ENCODE measurements at regions not wholly inside any gene's neighbourhood (a gene's known extent, or its start where the extent isn't known, plus 50 kb on each side); places are given as distances from the start of the nearest gene placed in this dataset.
"Not testable (repeated sequence)": the region's sequence is repeated elsewhere in the genome, so short reads cannot be mapped to it uniquely, and the experiment has no call there.

- not testable (repeated sequence) for DNase-seq
Observed at GRCh38 chr6:26720663-26721218, 61.2 kb upstream of the ZNF322 start.

DNA sequence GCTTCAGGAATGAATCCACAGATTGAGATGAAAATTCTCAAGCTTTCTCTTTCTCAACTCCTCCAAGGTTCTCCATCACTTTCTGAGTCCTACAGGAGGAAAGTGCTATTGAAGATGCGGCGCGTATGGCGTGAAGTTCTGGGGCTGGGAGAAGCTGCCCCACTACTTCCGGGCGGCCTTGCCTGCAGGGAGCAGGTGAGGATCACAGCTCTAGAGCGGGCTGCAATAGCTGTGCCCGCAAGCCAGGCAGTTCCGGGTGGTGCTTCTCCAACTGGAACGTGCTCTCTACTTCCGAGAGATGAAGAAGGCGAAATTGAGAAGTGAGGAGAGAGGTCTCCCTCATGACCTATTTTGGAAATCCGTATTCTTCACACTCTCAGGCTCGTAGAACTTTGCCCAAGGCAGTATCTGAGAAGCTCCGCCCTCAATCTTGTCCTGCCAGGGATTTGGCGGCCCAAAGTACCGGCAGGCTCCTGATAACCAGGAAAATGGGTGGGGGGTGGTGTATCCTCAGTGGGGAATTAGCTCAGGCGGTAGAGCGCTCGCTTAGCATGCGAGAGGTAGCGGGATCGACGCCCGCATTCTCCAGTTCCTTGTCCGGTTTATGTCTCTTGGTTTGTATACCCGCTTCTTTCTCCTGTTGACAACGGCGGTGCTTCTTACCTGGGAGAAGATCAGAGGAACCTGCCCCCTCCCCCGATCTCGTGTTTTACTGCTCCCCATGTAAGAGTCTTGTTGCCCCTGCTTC is 70.6 kb upstream of the ZNF322 start:
- not testable (repeated sequence) for DNase-seq

DNA sequence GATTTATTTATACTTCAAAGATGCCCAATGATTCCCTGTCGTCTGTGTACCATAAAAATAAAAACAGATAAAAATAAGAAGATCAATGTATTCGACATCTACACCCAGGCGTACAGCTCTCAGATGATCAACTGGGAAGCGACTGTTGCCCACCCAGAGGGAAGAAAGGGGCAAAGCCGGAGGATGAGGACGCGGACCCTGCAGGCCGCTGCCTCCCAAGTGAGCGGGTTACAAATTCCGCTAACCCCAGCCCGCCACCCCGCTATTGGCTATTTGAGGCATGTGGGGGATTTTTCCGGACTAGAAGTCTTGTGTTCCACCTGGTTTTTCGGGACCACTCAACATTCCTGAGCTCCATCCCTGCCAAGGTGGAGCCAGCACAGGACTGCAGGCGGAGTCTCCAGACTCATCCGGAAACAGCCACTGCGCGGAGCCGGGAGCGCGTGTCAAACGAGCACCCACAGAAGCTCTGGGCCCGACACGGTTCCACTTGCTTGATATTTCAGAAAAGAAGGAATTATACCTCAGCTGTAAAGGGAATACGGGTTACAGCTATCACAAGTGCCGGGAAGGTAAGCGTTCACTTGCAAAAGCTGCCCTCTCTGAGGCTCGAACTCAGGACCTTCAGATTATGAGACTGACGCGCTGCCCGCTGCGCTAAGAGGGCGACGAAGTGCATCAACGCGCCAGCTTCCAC is 75.4 kb upstream of the ZNF322 start:
- not testable (repeated sequence) for DNase-seq

GRCh38 chr6:26739811-26740210 is 80.3 kb upstream of the ZNF322 start:
- DNase-seq = no peak

DNA sequence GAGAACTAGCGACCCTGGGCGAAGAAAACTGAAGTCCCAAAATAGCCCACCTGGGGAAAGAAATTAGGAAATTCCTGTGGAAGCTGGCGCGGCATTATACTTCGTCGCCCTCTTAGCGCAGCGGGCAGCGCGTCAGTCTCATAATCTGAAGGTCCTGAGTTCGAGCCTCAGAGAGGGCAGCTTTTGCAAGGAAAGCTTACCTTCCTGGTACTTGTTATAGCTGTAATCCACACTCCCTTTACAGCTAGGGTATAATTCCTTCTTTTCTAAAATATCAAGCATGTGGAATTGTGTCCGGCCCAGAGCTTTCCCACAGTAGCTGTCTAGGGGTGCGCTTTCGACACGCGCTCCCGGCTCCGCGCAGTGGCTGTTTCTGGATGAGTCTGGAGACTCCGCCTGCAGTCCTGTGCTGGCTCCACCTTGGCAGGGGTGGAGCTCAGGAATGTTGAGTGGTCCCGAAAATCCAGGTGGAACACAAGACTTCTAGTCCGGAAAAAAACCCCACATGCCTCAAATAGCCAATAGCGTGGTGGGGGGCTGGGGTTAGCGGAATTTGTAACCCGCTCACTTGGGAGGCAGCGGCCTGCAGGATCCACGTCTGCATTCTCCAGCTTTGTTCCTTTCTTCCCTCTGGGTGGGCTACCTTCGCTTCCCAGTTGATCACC is 83.7 kb upstream of the ZNF322 start:
- DNase-seq = peak; percentile 24

DNA sequence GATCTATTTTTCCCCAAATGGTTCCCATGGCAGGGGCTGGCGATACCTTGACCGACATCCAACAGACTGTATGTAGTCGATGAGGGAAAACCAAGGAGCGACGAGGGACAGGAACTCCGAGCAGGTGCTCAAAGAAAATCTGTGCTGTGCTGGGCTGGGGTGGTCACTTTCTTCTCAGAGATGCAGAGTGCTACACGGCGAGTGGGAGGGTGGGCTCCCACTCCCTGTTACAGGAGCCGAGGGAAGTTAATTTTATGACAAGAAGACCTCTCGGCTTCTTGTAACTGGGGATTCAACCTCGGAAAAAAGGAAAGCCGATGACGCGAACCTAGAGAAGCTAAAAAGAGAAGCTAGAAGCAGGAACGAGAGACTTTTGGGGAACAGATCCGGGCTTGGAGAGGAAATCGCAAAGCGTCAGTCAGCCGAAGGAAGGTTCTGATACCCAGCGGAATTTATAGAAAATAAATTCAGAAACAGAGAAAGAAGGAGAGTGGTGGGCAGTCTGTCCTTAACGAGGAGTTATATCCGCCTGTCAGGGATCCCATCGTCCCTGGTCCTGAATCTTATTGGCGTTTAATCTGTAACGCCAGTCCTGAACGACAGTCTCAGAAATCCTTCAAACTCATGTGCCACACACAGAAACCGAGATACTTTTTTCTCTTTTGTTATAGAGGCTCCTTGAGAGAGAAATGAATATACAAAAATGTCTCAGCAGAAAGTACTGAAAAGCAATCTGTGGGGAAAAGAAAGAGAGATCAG is 84.6 kb upstream of the ZNF322 start:
- DNase-seq = no peak

DNA sequence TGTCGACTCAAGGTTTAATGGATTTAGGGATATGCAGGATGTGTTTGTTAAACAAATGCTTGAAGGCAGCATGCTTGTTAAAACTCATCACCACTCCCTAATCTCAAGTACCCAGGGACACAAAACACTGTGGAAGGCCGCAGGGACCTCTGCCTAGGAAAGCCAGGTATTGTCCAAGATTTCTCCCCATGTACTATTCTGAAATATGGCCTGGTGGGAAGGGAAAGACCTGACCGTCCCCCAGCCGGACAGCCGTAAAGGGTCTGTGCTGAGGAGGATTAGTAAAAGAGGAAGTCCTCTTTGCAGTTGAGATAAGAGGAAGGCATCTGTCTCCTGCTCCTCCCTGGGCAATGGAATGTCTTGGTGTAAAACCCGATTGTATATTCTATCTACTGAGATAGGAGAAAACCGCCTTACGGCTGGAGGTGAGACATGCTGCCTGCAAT is 85.3 kb upstream of the ZNF322 start:
- DNase-seq = not testable (repeated sequence)

DNA sequence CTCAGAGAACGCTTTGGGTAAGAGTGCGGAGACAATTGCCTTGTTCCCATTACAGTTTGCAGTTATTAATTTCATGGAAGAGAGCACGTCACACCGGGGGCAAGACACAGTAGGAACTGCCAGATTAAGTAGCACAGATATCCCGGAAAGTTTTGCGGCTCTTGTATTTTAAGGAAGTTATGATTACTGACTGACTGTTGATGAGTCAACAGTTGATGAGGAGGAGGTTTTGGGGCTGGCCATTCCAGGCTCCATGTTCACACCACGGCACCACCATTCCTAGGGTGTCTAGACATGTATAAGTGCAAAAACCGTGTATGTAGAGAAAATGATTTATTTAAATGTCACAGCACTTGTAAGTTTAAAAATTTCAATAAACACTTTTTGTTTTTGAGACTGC is 86.4 kb upstream of the ZNF322 start:
- DNase-seq = not testable (repeated sequence)

DNA sequence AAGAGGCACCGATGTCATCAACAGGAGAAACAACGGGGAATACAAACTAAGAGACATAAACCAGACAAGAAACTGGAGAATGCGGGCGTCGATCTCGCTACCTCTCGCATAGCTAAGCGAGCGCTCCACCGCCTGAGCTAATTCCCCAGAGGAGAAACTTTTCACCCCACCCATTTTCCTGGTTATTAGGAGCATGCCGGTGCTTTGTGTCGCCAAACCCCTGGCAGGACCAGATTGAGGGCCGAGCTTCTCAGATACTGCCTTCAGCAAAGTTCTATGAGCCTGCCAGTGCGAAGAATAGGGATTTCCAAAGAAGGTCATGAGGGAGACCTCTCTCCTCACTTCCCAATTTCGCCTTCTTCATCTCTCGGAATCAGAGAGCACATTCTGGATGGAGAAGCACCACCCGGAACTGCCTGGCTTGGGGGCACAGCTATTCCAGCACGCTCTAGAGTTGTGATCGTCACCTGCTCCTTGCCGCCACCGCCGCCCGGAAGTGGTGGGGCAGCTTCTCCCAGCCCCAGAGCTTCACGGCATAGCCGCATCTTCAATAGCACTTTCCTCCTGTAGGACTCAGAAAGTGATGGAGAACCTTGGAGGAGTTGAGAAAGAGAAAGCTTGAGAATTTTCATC is 89.7 kb upstream of the ZNF322 start:
- not testable (repeated sequence) for DNase-seq

DNA sequence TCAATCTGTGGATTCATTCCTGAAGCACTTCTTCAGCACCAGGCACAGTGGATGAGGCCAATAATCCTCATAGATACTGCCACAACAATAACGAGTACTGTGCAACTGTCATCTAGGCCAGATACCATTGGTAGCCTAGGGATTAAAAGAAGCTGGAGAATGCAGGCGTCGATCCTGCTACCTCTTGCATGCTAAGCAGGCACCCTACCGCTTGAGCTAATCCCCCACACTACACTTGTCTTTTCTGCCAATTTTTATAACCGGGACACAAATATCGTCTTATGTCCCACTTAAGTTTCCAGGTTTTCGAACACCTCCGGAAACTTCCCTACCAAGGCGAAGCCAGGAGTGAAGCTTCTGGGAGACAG is 90.2 kb upstream of the ZNF322 start:
- DNase-seq = not testable (repeated sequence)

DNA sequence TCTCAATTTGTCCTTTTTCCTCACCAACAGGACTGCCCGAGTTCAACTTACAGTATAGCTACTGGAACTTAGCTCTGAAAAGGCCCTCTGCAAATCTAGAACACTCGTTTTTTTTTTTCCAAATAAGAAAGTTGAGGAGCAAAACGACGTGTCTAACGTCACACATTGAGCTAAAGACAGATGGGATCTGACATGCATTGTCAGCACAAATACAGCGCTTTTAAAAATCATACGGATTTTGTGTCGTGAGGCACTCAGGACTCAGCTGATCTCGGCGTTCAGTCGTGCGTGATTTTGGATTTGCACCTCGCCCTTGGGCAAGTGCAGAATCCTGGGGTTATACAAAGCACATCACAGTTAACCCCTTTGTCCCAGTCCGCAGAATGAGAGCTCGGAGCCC is 94.7 kb upstream of the ZNF322 start:
- no peak for DNase-seq

DNA sequence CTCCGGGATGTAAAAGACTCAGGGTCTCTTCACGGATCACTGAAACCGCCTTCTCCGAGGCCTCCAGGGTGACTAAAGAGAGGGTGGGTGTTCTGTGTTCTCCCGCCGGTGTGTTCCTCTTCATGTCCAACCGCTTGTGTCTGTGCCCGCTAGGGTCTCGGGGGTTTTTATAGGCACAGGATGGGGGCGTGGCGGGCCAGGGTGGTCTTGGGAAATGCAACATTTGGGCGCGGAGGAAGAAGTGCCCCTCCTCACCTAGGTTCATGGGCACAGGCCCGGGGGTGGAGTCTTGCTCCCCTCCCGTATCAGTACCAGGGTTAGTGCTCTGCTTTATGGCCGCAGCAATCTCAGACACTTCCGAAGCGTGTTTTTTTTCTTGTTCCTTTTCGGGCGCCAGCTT is 95.3 kb upstream of the ZNF322 start:
- not testable (repeated sequence) for DNase-seq

- DNase-seq = peak; percentile 53
Observed at GRCh38 chr6:26756067-26756805, 96.7 kb upstream of the ZNF322 start.

- not testable (repeated sequence) for DNase-seq
Observed at GRCh38 chr6:26766203-26766902, 106.8 kb upstream of the ZNF322 start.

GRCh38 chr6:26770941-26771666 is 111.6 kb upstream of the ZNF322 start:
- DNase-seq = not testable (repeated sequence)

DNA sequence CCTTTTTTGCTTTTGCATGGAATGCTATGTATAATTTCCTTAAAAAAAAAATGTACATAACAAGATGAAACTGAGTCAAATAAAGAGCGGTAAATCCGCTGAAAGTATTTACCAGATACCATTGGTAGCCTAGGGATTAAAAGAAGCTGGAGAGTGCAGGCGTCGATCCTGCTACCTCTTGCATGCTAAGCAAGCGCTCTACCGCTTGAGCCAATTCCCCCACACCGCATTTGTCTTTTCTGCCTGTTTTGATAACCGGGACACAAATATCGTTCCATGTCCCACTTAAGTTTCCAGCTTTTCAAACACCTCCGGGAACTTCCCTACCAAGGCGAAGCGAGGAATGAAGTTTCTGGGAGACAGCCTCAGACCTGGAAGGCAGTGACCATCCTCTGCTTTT is 113.9 kb upstream of the ZNF322 start:
- DNase-seq = not testable (repeated sequence)

GRCh38 chr6:26780563-26780962 is 121.0 kb upstream of the ZNF322 start:
- DNase-seq = not testable (repeated sequence)

DNA sequence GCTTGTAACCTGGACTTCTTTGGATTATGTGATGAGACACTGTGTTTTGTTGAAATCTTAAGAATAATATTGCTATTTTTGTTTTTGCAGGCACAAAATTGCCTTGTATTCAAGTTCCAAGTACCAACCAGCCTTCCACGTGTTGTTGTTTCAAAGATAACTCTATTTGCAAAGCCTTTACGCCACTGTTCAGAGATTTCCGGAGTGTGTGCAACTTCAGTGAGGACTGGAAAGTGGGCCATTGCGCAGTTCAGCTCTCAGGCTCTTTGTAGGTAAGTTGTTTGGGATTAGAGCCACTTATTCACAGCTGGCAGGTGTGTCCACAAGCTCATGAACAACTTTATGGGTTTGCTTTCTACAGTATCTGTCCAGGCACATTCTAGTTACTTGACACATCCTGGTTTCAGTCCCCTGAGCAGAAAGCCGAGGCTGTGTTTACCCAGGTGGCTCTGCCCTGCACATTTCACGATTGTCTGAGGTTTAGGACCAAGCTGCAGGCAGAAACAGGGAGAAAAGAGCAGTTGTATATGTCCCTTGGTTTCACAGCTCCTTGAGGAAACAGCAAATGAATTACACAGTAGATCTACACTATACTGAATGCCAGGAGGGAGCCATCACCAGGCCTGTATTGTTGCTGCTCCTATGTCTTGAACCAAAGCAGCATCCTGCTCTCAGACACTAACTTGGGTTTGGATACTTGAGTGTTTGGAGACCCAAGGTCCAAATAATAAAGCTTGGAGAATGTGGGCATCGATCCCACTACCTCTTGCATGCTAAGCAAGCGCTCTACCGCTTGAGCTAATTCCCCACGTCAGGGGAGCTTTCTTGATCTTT is 136.1 kb upstream of the ZNF322 start:
- DNase-seq = not testable (repeated sequence)
